Neural progenitor cell (in vitro differentiated cells): ENCODE measurements at regions not wholly inside any gene's neighbourhood (a gene's known extent, or its start where the extent isn't known, plus 50 kb on each side); places are given as distances from the start of the nearest gene placed in this dataset.

ENCODE experiments used
- CTCF ChIP-seq: fragments of 200-600 bp; sonication (generic); IDR thresholded peaks from 2 replicates; pipeline ENCODE4 v1.5.1; 2017; ENCODE audit warnings: antibody characterized with exemption, mild to moderate bottlenecking
- EZH2 ChIP-seq: fragments of 200-600 bp; sonication (generic); IDR thresholded peaks from 2 replicates; pipeline ENCODE4 v1.6.1; 2017; ENCODE audit warnings: antibody characterized with exemption, mild to moderate bottlenecking, moderate library complexity
- EZH2phosphoT487 ChIP-seq: fragments of 200-600 bp; sonication (generic); IDR thresholded peaks from 2 replicates; pipeline ENCODE4 v1.6.1; 2017; ENCODE audit warnings: antibody characterized with exemption

- TF ChIP-seq CTCF = no peak
- TF ChIP-seq EZH2 = no peak
- TF ChIP-seq EZH2phosphoT487 = no peak
These were observed 201.1 kb upstream of the NUDT4 start for GRCh38 chr12:93176610-93177126.
